T-helper 1 cell (primary cell): ENCODE measurements at regions not wholly inside any gene's neighbourhood (a gene's known extent, or its start where the extent isn't known, plus 50 kb on each side); places are given as distances from the start of the nearest gene placed in this dataset.

Source experiments
- DNase-seq, 5 donors: peaks; one replicate each; pipeline ENCODE4 v3.0.0-alpha.2; 2012 to 2020

GRCh38 chr2:128498086-128498485 is 179.4 kb upstream of the HS6ST1 start:
- DNase-seq: no peak

GRCh38 chr2:128498589-128498988 is 179.9 kb upstream of the HS6ST1 start:
- no peak for DNase-seq

- no peak for DNase-seq
Observed at GRCh38 chr2:128499367-128500137, 180.9 kb upstream of the HS6ST1 start.

GRCh38 chr2:128500138-128500800 is 181.6 kb upstream of the HS6ST1 start:
- DNase-seq: no peak

- no peak for DNase-seq
Observed at GRCh38 chr2:128501006-128501690, 182.5 kb upstream of the HS6ST1 start.

GRCh38 chr2:128501700-128502099 is 183.0 kb upstream of the HS6ST1 start:
- no peak for DNase-seq

- DNase-seq: no peak
Observed at GRCh38 chr2:128502200-128502599, 183.5 kb upstream of the HS6ST1 start.

- DNase-seq: no peak
Observed at GRCh38 chr2:128502638-128503246, 184.1 kb upstream of the HS6ST1 start.

- DNase-seq: no peak
Observed at GRCh38 chr2:128503399-128504245, 185.0 kb upstream of the HS6ST1 start.

GRCh38 chr2:128504246-128505149 is 185.8 kb upstream of the HS6ST1 start:
- no peak for DNase-seq

- DNase-seq: no peak
Observed at GRCh38 chr2:128505150-128505490, 186.5 kb upstream of the HS6ST1 start.

- no peak for DNase-seq
Observed at GRCh38 chr2:128505575-128506526, 187.2 kb upstream of the HS6ST1 start.

GRCh38 chr2:128506534-128506933 is 187.9 kb upstream of the HS6ST1 start:
- no peak for DNase-seq

- no peak for DNase-seq
Observed at GRCh38 chr2:128510701-128511397, 192.2 kb upstream of the HS6ST1 start.

GRCh38 chr2:128511731-128512378 is 193.2 kb upstream of the HS6ST1 start:
- DNase-seq: no peak

- DNase-seq: no peak
Observed at GRCh38 chr2:128512379-128513115, 193.9 kb upstream of the HS6ST1 start.

GRCh38 chr2:128513116-128513960 is 194.7 kb upstream of the HS6ST1 start:
- DNase-seq: no peak
